Hepatocyte (in vitro differentiated cells): ENCODE measurements at regions not wholly inside any gene's neighbourhood (a gene's known extent, or its start where the extent isn't known, plus 50 kb on each side); places are given as distances from the start of the nearest gene placed in this dataset.

ENCODE experiments used
- DNase-seq: peaks from one replicate; pipeline ENCODE4 v3.0.0-alpha.2; 2016; ENCODE audit warnings: low spot score
- H2AFZ ChIP-seq: fragments of 200-600 bp; sonication (generic); 2 replicates; pipeline ENCODE4 v1.6.0; 2016; ENCODE audit warnings: antibody characterized with exemption, mild to moderate bottlenecking
- H3K27ac ChIP-seq: fragments of 200-600 bp; sonication (generic); 2 replicates; pipeline ENCODE4 v1.5.1; 2016; ENCODE audit warnings: mild to moderate bottlenecking
- H3K27me3 ChIP-seq: fragments of 200-600 bp; sonication (generic); 2 replicates; pipeline ENCODE4 v1.6.1; 2016
- H3K36me3 ChIP-seq: fragments of 200-600 bp; sonication (generic); replicated peaks from 2 replicates; pipeline ENCODE4 v1.5.1; 2016; ENCODE audit warnings: low read depth; ENCODE audit not compliant: insufficient read depth
- H3K4me1 ChIP-seq: fragments of 200-600 bp; sonication (generic); 2 replicates; pipeline ENCODE4 v1.5.1; 2016; ENCODE audit warnings: mild to moderate bottlenecking, moderate library complexity; ENCODE audit not compliant: insufficient read depth
- H3K4me2 ChIP-seq: fragments of 200-600 bp; sonication (generic); 2 replicates; pipeline ENCODE4 v1.6.0; 2016
- H3K4me3 ChIP-seq: fragments of 200-600 bp; sonication (generic); 2 replicates; pipeline ENCODE4 v1.5.1; 2016; ENCODE audit warnings: mild to moderate bottlenecking
- H3K79me2 ChIP-seq: fragments of 200-600 bp; sonication (generic); 2 replicates; pipeline ENCODE4 v1.6.0; 2017; ENCODE audit warnings: mild to moderate bottlenecking
- H3K9me2 ChIP-seq: fragments of 200-600 bp; sonication (generic); replicated peaks from 2 replicates; pipeline ENCODE4 v1.6.0; 2017; ENCODE audit warnings: mild to moderate bottlenecking; ENCODE audit not compliant: insufficient read depth
- H3K9me3 ChIP-seq: fragments of 200-600 bp; sonication (generic); 2 replicates; pipeline ENCODE4 v1.5.1; 2016; ENCODE audit warnings: low read depth, mild to moderate bottlenecking
- H4K20me1 ChIP-seq: fragments of 200-600 bp; sonication (generic); 2 replicates; pipeline ENCODE4 v1.6.0; 2016; ENCODE audit warnings: mild to moderate bottlenecking; ENCODE audit not compliant: insufficient read depth, poor library complexity, severe bottlenecking
- EZH2 ChIP-seq: fragments of 200-600 bp; sonication (generic); IDR thresholded peaks from 2 replicates; pipeline ENCODE4 v1.6.1; 2016; ENCODE audit warnings: antibody characterized with exemption, mild to moderate bottlenecking, borderline replicate concordance
- EZH2phosphoT487 ChIP-seq: fragments of 200-600 bp; sonication (generic); IDR thresholded peaks from one replicate; pipeline ENCODE4 v1.6.1; 2018; ENCODE audit warnings: antibody characterized with exemption, mild to moderate bottlenecking, low read depth, moderate library complexity; ENCODE audit not compliant: unreplicated experiment, severe bottlenecking
- WGBS: methylation state at CpG from one replicate; pipeline ENCODE4 v1.1.6; 2016; ENCODE audit warnings: low lambda C conversion rate; ENCODE audit errors: missing lambda C conversion rate; 5-methylcytosine and 5-hydroxymethylcytosine counted together
- TF ChIP-seq, protein P1 (sequence below): fragments of 200-600 bp; sonication (generic); IDR thresholded peaks from 2 replicates; pipeline ENCODE4 v1.5.1; 2016; ENCODE audit warnings: antibody characterized with exemption, mild to moderate bottlenecking; ENCODE audit not compliant: poor library complexity

GRCh38 chr13:72043366-72043765, 176.4 kb upstream of the DACH1 start:
- DNase-seq = no peak
- H3K36me3 ChIP-seq = no peaks in the 10 kb centered on the region
- H3K4me3 ChIP-seq = no peak overlapping the region
- no peak overlapping the region for H3K4me2 ChIP-seq
- no peaks in the 10 kb centered on the region for H3K9me2 ChIP-seq
- H3K4me1 ChIP-seq = no peaks in the 10 kb centered on the region
- H3K9me3 ChIP-seq = no peaks in the 10 kb centered on the region
- TF ChIP-seq, protein P1, sequence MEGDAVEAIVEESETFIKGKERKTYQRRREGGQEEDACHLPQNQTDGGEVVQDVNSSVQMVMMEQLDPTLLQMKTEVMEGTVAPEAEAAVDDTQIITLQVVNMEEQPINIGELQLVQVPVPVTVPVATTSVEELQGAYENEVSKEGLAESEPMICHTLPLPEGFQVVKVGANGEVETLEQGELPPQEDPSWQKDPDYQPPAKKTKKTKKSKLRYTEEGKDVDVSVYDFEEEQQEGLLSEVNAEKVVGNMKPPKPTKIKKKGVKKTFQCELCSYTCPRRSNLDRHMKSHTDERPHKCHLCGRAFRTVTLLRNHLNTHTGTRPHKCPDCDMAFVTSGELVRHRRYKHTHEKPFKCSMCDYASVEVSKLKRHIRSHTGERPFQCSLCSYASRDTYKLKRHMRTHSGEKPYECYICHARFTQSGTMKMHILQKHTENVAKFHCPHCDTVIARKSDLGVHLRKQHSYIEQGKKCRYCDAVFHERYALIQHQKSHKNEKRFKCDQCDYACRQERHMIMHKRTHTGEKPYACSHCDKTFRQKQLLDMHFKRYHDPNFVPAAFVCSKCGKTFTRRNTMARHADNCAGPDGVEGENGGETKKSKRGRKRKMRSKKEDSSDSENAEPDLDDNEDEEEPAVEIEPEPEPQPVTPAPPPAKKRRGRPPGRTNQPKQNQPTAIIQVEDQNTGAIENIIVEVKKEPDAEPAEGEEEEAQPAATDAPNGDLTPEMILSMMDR = no peak
- TF ChIP-seq EZH2 (no peak), EZH2phosphoT487 (no peak)
- whole genome bisulfite sequencing = 88% methylated on average over 4 of the region's 4 CpGs
- H3K27me3 ChIP-seq = no peaks in the 10 kb centered on the region
- H2AFZ ChIP-seq = no peak overlapping the region
- H3K79me2 ChIP-seq = no peaks in the 10 kb centered on the region
- no peaks in the 10 kb centered on the region for H4K20me1 ChIP-seq
- no peak overlapping the region for H3K27ac ChIP-seq

DNA sequence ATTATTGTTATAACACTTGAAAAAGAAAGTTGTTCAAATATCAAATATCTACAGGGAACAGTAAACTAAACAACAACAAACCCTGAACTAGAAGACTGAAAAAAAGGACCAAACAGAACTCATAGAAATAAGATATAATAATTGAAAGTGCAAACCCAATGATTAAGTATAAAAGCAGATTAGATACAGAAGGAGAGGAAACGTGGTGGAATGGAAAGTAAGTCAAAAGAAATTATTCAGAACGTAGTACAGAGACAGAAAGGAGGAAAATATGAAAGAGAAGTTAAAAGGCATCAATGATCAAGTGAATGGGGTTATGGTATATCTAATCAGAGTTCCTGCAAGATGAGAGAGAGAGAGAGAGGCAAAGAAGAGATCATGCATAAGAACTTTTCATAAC, 174.2 kb upstream of the DACH1 start:
- no peak overlapping the region for H2AFZ ChIP-seq
- no peak overlapping the region for H3K4me3 ChIP-seq
- 81% methylated on average over 2 of the region's 2 CpGs for WGBS
- TF ChIP-seq EZH2phosphoT487 (no peak), EZH2 (no peak)
- TF ChIP-seq, protein P1 = no peak
- H3K4me2 ChIP-seq = no peak overlapping the region
- no peaks in the 10 kb centered on the region for H3K9me3 ChIP-seq
- H3K4me1 ChIP-seq = no peaks in the 10 kb centered on the region
- H3K27ac ChIP-seq = no peak overlapping the region
- H3K9me2 ChIP-seq = no peaks in the 10 kb centered on the region
- H3K27me3 ChIP-seq = no peaks in the 10 kb centered on the region
- DNase-seq = no peak
- H3K36me3 ChIP-seq = no peaks in the 10 kb centered on the region
- H3K79me2 ChIP-seq = no peaks in the 10 kb centered on the region
- H4K20me1 ChIP-seq = no peaks in the 10 kb centered on the region

- Histone ChIP-seq H3K4me3 (no peak overlapping the region), H2AFZ (no peak overlapping the region), H4K20me1 (no peaks in the 10 kb centered on the region), H3K27me3 (no peaks in the 10 kb centered on the region), H3K9me3 (no peaks in the 10 kb centered on the region), H3K4me2 (no peak overlapping the region), H3K9me2 (no peaks in the 10 kb centered on the region), H3K36me3 (no peaks in the 10 kb centered on the region), H3K79me2 (no peaks in the 10 kb centered on the region), H3K4me1 (no peaks in the 10 kb centered on the region), H3K27ac (no peak overlapping the region)
- TF ChIP-seq, protein P1 = no peak
- TF ChIP-seq EZH2 (no peak), EZH2phosphoT487 (no peak)
- 90% methylated on average over 3 of the region's 3 CpGs for WGBS
- DNase-seq = no peak
Observed at GRCh38 chr13:72039126-72039525, 172.1 kb upstream of the DACH1 start.

GRCh38 chr13:72029981-72030380, 163.0 kb upstream of the DACH1 start:
- no peak for DNase-seq
- no peak overlapping the region for H3K4me2 ChIP-seq
- no peak overlapping the region for H2AFZ ChIP-seq
- no peaks in the 10 kb centered on the region for H3K27me3 ChIP-seq
- no peaks in the 10 kb centered on the region for H3K9me2 ChIP-seq
- TF ChIP-seq EZH2phosphoT487 (no peak), EZH2 (no peak)
- TF ChIP-seq, protein P1 = no peak
- no peaks in the 10 kb centered on the region for H3K79me2 ChIP-seq
- H3K4me3 ChIP-seq = no peak overlapping the region
- H3K4me1 ChIP-seq = no peaks in the 10 kb centered on the region
- H4K20me1 ChIP-seq = no peaks in the 10 kb centered on the region
- 87% methylated on average over 3 of the region's 3 CpGs for WGBS
- H3K9me3 ChIP-seq = no peaks in the 10 kb centered on the region
- no peaks in the 10 kb centered on the region for H3K36me3 ChIP-seq
- no peak overlapping the region for H3K27ac ChIP-seq
